Skeletal muscle satellite cell (primary cell): ENCODE measurements at regions not wholly inside any gene's neighbourhood (a gene's known extent, or its start where the extent isn't known, plus 50 kb on each side); places are given as distances from the start of the nearest gene placed in this dataset.
"Not testable (repeated sequence)": the region's sequence is repeated elsewhere in the genome, so short reads cannot be mapped to it uniquely, and the experiment has no call there.

ENCODE experiments used
- H3K27me3 ChIP-seq: 2 replicates; pipeline ENCODE4 v1.7.0; 2013; ENCODE audit warnings: low read length; ENCODE audit not compliant: control insufficient read depth, insufficient read depth
- H3K36me3 ChIP-seq: 2 replicates; pipeline ENCODE4 v1.7.0; 2013; ENCODE audit warnings: mild to moderate bottlenecking, control low read depth, low read length; ENCODE audit not compliant: insufficient read depth
- H3K4me1 ChIP-seq: 2 replicates; pipeline ENCODE4 v1.7.0; 2013; ENCODE audit warnings: low read length; ENCODE audit not compliant: control insufficient read depth, insufficient read depth
- H3K4me2 ChIP-seq: 2 replicates; pipeline ENCODE4 v1.7.0; 2013; ENCODE audit warnings: mild to moderate bottlenecking, low read length
- H3K4me3 ChIP-seq: 2 replicates; pipeline ENCODE4 v1.7.0; 2013; ENCODE audit warnings: low read length
- H3K9ac ChIP-seq: 2 replicates; pipeline ENCODE4 v1.7.0; 2013; ENCODE audit warnings: mild to moderate bottlenecking, low read depth, low read length, moderate library complexity
- H3K9me3 ChIP-seq: replicated peaks from 2 replicates; pipeline ENCODE4 v1.7.0; 2013; ENCODE audit warnings: mild to moderate bottlenecking, control low read depth, low read length

GRCh38 chr11:67824861-67825260, 150.4 kb upstream of the ALDH3B2 start:
- not testable (repeated sequence) for H3K9ac ChIP-seq, H3K4me2 ChIP-seq, H3K4me1 ChIP-seq, H3K36me3 ChIP-seq, H3K9me3 ChIP-seq, H3K4me3 ChIP-seq
- H3K27me3 ChIP-seq = peaks cover 13% of the 10 kb centered on the region

GRCh38 chr11:67820081-67820480, 145.7 kb upstream of the ALDH3B2 start:
- no peak overlapping the region for H3K4me3 ChIP-seq
- H3K9ac ChIP-seq = no peak overlapping the region

GRCh38 chr11:67817558-67817957, 143.1 kb upstream of the ALDH3B2 start:
- not testable (repeated sequence) for H3K27me3 ChIP-seq, H3K9ac ChIP-seq, H3K9me3 ChIP-seq, H3K4me3 ChIP-seq, H3K4me2 ChIP-seq, H3K36me3 ChIP-seq, H3K4me1 ChIP-seq

More at GRCh38 chr11:67820081-67820480, 145.7 kb upstream of the ALDH3B2 start:
- no peaks in the 10 kb centered on the region for H3K36me3 ChIP-seq
- H3K9me3 ChIP-seq = no peaks in the 10 kb centered on the region
- H3K4me1 ChIP-seq = no peaks in the 10 kb centered on the region
- no peak overlapping the region for H3K4me2 ChIP-seq
- no peaks in the 10 kb centered on the region for H3K27me3 ChIP-seq

- not testable (repeated sequence) for H3K4me1 ChIP-seq, H3K9me3 ChIP-seq, H3K36me3 ChIP-seq, H3K27me3 ChIP-seq, H3K9ac ChIP-seq, H3K4me2 ChIP-seq, H3K4me3 ChIP-seq
Measured at GRCh38 chr11:67809301-67809700, 134.9 kb upstream of the ALDH3B2 start.

GRCh38 chr11:67807896-67808295, 133.5 kb upstream of the ALDH3B2 start:
- not testable (repeated sequence) for H3K4me3 ChIP-seq, H3K36me3 ChIP-seq, H3K9me3 ChIP-seq, H3K4me1 ChIP-seq, H3K4me2 ChIP-seq, H3K27me3 ChIP-seq, H3K9ac ChIP-seq

- not testable (repeated sequence) for H3K9ac ChIP-seq, H3K4me2 ChIP-seq, H3K27me3 ChIP-seq, H3K4me3 ChIP-seq, H3K36me3 ChIP-seq, H3K4me1 ChIP-seq, H3K9me3 ChIP-seq
Measured at GRCh38 chr11:67806728-67807235, 132.4 kb upstream of the ALDH3B2 start.

GRCh38 chr11:67806183-67806582, 131.8 kb upstream of the ALDH3B2 start:
- H3K9me3 ChIP-seq, H3K4me1 ChIP-seq, H3K9ac ChIP-seq: not testable (repeated sequence)

DNA sequence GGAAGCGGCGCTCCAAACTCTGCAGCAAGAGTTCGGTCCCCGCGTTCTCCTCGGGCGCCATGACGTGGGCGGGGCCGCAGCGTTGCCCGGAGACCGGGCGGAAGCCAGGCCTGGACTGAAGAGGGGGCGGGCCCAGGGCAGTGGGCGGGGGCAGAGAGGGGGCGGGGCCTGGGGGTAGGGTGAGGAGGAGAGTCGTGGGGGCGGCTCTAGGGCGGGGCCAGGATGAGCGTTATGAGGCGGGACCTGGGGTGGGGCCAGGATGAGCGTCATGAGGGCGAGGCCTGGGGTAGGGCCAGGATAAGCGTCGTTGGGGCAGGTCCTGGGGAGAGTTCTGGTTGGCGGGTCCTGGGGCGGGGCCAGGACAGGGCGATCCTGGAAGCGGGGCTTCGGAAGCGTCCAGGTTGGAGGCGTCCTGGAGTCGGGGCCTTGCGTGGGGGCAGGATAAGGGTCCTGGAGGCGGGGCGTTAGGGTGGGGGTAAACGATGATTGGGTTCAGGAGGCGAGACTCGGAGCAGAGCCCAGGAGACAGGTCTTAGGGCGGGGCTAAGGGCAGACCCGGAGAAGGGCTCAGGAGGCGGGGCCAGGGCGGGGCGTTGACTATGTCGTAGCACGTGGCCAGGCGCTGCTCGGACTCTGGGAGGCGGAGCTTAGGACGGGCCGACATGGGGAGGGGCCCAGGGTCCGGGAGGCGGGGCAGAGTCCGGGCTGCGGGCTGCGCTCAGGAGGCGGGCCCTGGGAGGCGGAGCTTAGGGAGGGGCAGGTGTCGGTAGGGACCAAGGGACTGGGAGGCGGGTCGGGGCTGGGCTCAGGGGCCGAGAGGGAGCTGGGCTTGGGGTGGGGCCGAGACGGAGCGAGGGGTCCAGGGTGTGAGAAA, 131.1 kb upstream of the ALDH3B2 start:
- not testable (repeated sequence) for H3K9me3 ChIP-seq, H3K36me3 ChIP-seq, H3K4me1 ChIP-seq, H3K27me3 ChIP-seq
- Histone ChIP-seq H3K4me2 (peak overlapping the region; percentile 97), H3K4me3 (peak overlapping the region; percentile 89), H3K9ac (peak overlapping the region; percentile 90)

More at GRCh38 chr11:67806183-67806582, 131.8 kb upstream of the ALDH3B2 start:
- not testable (repeated sequence) for H3K36me3 ChIP-seq, H3K27me3 ChIP-seq
- Histone ChIP-seq H3K4me2 (peak overlapping the region; percentile 87), H3K4me3 (peak overlapping the region; percentile 72)

DNA sequence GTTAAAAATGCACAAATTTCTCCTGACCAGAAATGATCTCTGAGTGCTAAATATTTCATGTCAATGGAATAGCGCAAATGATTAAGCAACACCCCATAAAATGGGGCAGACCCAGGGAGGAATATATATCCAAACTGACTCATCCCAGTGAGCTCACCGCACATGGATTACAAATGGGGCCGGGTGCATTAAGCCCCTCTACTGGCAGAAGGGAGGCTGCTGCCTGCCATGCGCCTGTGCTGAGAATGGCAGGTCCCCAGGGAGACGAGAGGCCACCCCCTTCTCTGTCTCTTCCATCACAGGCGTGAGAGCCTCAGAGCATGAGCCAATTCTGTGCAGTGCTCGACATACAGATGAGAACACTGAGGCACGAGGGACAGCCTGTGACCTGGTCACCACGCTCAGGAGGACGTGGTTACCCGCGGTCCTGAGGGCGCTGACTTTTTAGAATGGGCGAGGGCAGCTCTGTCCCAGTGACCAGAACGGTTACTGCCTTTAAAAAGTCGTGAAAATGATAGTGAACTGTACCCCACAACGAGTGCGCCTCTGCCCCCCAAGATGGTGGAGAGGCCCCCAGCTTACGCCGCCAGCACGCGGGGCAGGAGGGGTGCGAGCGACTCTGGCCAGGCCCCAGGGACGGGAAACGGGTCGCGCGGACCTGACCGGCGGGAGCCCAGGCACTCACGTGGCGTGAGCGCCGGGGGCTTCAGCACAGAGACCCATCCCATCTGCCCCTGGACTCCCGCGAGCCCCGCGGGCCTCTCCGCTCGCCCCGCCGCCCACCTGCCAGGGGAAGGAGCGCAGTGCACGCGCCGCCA, 130.2 kb upstream of the ALDH3B2 start:
- H3K4me1 ChIP-seq, H3K9me3 ChIP-seq, H3K27me3 ChIP-seq, H3K36me3 ChIP-seq: not testable (repeated sequence)
- peak overlapping the region; percentile 97 for H3K4me2 ChIP-seq
- peak overlapping the region; percentile 90 for H3K9ac ChIP-seq
- H3K4me3 ChIP-seq = peak overlapping the region; percentile 89

DNA sequence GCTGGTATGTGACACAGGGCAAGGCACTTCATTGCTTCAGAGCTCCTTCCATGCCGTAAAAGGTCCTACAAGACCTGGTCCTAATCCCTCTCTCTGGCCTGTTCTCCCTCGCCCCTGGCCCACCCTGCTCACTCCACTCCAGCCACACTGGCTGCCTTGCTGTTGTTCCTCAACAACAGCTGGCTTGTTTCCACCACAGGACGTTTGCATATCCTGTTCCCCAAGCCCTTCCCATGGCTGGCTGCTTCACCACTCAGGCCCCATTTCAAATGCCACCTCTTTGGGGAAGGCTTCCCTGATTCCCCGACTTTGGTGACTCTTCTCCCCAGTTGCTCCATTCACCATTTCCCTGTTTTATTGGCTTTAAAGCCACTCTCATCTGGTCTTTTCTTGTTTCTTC, 129.1 kb upstream of the ALDH3B2 start:
- not testable (repeated sequence) for H3K9me3 ChIP-seq, H3K36me3 ChIP-seq, H3K4me3 ChIP-seq

DNA sequence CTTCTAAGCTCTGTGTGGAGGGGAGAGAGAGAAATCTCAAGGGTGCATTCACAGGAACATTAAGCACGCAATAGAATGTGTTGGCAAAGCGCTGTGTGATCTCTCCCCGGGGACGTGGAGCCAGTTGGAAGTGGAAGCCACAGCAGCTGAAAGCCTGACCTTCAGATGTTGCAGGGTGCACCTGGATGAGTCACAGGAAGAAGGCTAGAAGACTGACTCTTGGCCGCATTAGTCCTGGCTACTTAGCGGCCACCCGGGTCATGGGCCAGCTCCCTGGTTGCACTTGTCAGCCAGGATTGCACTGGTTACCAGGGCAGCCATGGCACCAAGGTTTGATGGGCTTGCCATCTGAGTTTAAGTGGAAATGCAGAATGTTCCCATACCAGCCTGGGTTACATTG, 128.6 kb upstream of the ALDH3B2 start:
- not testable (repeated sequence) for H3K4me2 ChIP-seq, H3K9ac ChIP-seq, H3K27me3 ChIP-seq, H3K4me3 ChIP-seq, H3K4me1 ChIP-seq, H3K36me3 ChIP-seq, H3K9me3 ChIP-seq

More for the DNA sequence above, 129.1 kb upstream of the ALDH3B2 start:
- not testable (repeated sequence) for H3K4me2 ChIP-seq, H3K4me1 ChIP-seq, H3K27me3 ChIP-seq, H3K9ac ChIP-seq
